Trophoblast cell (in vitro differentiated cells and primary cell): ENCODE measurements at regions not wholly inside any gene's neighbourhood (a gene's known extent, or its start where the extent isn't known, plus 50 kb on each side); places are given as distances from the start of the nearest gene placed in this dataset.

Experiments used
- DNase-seq, 2 donors: peaks; one replicate each; pipeline ENCODE4 v3.0.0-alpha.2; 2016
- H2AFZ ChIP-seq: 2 replicates; pipeline ENCODE4 v1.6.1; 2013; ENCODE audit warnings: low read length, moderate library complexity, mild to moderate bottlenecking; ENCODE audit not compliant: insufficient read depth, poor library complexity
- H2AK5ac ChIP-seq: 2 replicates; pipeline ENCODE4 v1.6.1; 2013; ENCODE audit warnings: mild to moderate bottlenecking, low read length
- H2BK120ac ChIP-seq: 2 replicates; pipeline ENCODE4 v1.6.1; 2013; ENCODE audit warnings: low read length, mild to moderate bottlenecking, moderate library complexity; ENCODE audit not compliant: insufficient read depth, poor library complexity
- H2BK12ac ChIP-seq: 2 replicates; pipeline ENCODE4 v1.6.1; 2013; ENCODE audit warnings: mild to moderate bottlenecking, low read length, moderate library complexity
- H2BK5ac ChIP-seq: 2 replicates; pipeline ENCODE4 v1.6.1; 2013; ENCODE audit warnings: low read length, low read depth, moderate library complexity, mild to moderate bottlenecking; ENCODE audit not compliant: poor library complexity
- H3K14ac ChIP-seq: 2 replicates; pipeline ENCODE4 v1.6.1; 2013; ENCODE audit warnings: mild to moderate bottlenecking, low read length
- H3K18ac ChIP-seq: 2 replicates; pipeline ENCODE4 v1.6.1; 2013; ENCODE audit warnings: mild to moderate bottlenecking, low read length
- H3K23ac ChIP-seq: 2 replicates; pipeline ENCODE4 v1.6.1; 2013; ENCODE audit warnings: low read length
- H3K27ac ChIP-seq: 2 replicates; pipeline ENCODE4 v1.5.1; 2013; ENCODE audit warnings: low read depth, mild to moderate bottlenecking, inconsistent platforms, low read length, moderate library complexity
- H3K27me3 ChIP-seq: 2 replicates; pipeline ENCODE4 v1.6.1; 2013; ENCODE audit warnings: inconsistent platforms, mild to moderate bottlenecking, low read length, moderate library complexity; ENCODE audit not compliant: insufficient read depth
- H3K36me3 ChIP-seq, 2 experiments: 1 replicate in 1 of 2; 2 replicates in 1 of 2; pipeline ENCODE4 v1.6.1; 2013; ENCODE audit warnings: low read length in 2 of 2, mild to moderate bottlenecking in 2 of 2, moderate library complexity in 1 of 2; ENCODE audit not compliant: insufficient read depth in 2 of 2, control insufficient read depth in 1 of 2
- H3K4ac ChIP-seq: 2 replicates; pipeline ENCODE4 v1.6.1; 2013; ENCODE audit warnings: low read depth, mild to moderate bottlenecking, low read length, moderate library complexity
- H3K4me1 ChIP-seq, 2 experiments: 1 replicate in 1 of 2; 2 replicates in 1 of 2; pipeline ENCODE4 v1.6.1; 2013; ENCODE audit warnings: low read length in 2 of 2, mild to moderate bottlenecking in 2 of 2, moderate library complexity in 1 of 2; ENCODE audit not compliant: insufficient read depth in 2 of 2, control insufficient read depth in 1 of 2
- H3K4me2 ChIP-seq: 2 replicates; pipeline ENCODE4 v1.6.1; 2013; ENCODE audit warnings: inconsistent platforms, mild to moderate bottlenecking, low read length, moderate library complexity
- H3K4me3 ChIP-seq: 2 replicates; pipeline ENCODE4 v1.5.1; 2013; ENCODE audit warnings: mild to moderate bottlenecking, low read depth, low read length, inconsistent platforms
- H3K79me1 ChIP-seq: one replicate; pipeline ENCODE4 v1.6.1; 2013; ENCODE audit warnings: low read length
- H3K79me2 ChIP-seq: 2 replicates; pipeline ENCODE4 v1.6.1; 2013; ENCODE audit warnings: low read length, mild to moderate bottlenecking; ENCODE audit not compliant: control insufficient read depth, insufficient read depth, poor library complexity
- H3K9ac ChIP-seq: 2 replicates; pipeline ENCODE4 v1.6.1; 2013; ENCODE audit warnings: mild to moderate bottlenecking, low read length
- H3K9me3 ChIP-seq: 2 replicates; pipeline ENCODE4 v1.6.1; 2013; ENCODE audit warnings: low read depth, mild to moderate bottlenecking, control low read depth, inconsistent platforms, low read length; ENCODE audit not compliant: insufficient read depth
- H4K12ac ChIP-seq: 2 replicates; pipeline ENCODE4 v1.6.1; 2013; ENCODE audit warnings: low read depth, mild to moderate bottlenecking, low read length, moderate library complexity
- H4K8ac ChIP-seq: 2 replicates; pipeline ENCODE4 v1.6.1; 2013; ENCODE audit warnings: low read depth, mild to moderate bottlenecking, low read length, moderate library complexity
- H4K91ac ChIP-seq: one replicate; pipeline ENCODE4 v1.6.1; 2013; ENCODE audit warnings: low read depth, mild to moderate bottlenecking, low read length, moderate library complexity
- WGBS: extraction: QIAGEN DNeasy Blood & Tissue Kit; methylation state at CpG from one replicate; pipeline ENCODE4 v1.1.7; 2013; ENCODE audit warnings: missing lambda C conversion rate; ENCODE audit not compliant: insufficient read length, insufficient coverage; ENCODE audit errors: extremely low coverage; 5-methylcytosine and 5-hydroxymethylcytosine counted together

DNA sequence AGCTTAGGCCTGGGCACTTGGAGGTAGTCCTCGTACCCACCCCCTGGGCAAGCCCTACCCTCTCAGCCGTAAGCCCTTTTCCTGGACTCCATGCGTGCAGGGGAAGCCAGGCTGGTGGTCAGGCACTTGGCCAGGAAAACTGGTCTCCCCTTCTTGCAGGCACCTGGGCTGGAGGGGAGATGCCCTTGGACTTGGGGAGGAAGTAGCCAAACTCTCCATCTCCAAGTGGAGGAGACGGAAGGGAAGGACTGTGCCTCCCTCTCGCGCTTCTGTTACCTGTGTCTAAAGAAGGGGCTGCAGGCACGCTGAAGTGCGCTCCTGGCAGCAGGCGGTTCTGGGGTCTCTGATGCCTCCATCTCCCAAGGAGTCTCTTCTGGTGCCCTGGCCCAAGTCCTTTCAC lies 283.9 kb downstream of the PBX3 start:
- Histone ChIP-seq H2BK12ac (no peak overlapping the region), H3K18ac (no peak overlapping the region), H3K4me1 (no peaks in the 10 kb centered on the region), H4K8ac (no peak overlapping the region), H3K9ac (no peak overlapping the region), H3K9me3 (no peaks in the 10 kb centered on the region), H3K4ac (no peak overlapping the region), H3K4me2 (no peak overlapping the region), H3K27ac (no peak overlapping the region), H3K23ac (no peak overlapping the region), H4K91ac (no peak overlapping the region), H3K27me3 (no peaks in the 10 kb centered on the region), H4K12ac (no peak overlapping the region), H2BK5ac (no peak overlapping the region), H3K14ac (no peak overlapping the region), H3K79me1 (no peaks in the 10 kb centered on the region), H3K36me3 (no peaks in the 10 kb centered on the region), H2BK120ac (no peak overlapping the region), H3K79me2 (no peaks in the 10 kb centered on the region), H3K4me3 (no peak overlapping the region), H2AK5ac (no peak overlapping the region), H2AFZ (no peak overlapping the region)
- WGBS = no CpG with 5 or more reads among the region's 9 CpGs
- DNase-seq = no peak

DNA sequence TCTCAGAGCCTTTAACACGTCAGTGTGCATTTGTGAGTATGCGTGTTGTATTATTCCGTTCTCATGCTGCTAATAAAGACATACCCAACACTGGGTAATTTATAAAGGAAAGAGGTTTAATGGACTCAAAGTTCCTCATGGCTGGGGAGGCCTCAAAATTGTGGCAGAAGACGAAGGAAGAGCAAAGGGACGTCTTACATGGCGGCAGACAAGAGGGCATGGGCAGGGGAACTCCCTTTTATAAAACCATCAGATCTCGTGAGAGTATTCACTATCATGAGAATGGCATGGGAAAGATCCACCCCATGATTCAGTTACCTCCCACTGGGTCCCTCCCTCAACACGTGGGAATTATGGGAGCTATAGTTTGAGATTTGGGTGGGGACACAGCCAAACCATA lies 285.0 kb downstream of the PBX3 start:
- no peak overlapping the region for H4K12ac ChIP-seq
- H3K4ac ChIP-seq = no peak overlapping the region
- no peak overlapping the region for H2BK12ac ChIP-seq
- no peak overlapping the region for H2BK120ac ChIP-seq
- H4K8ac ChIP-seq = no peak overlapping the region
- whole genome bisulfite sequencing = no CpG with 5 or more reads among the region's 8 CpGs
- no peaks in the 10 kb centered on the region for H3K27me3 ChIP-seq
- no peak overlapping the region for H2AK5ac ChIP-seq
- no peak overlapping the region for H3K14ac ChIP-seq
- H3K18ac ChIP-seq = no peak overlapping the region
- no peaks in the 10 kb centered on the region for H3K36me3 ChIP-seq
- no peaks in the 10 kb centered on the region for H3K4me1 ChIP-seq
- no peak overlapping the region for H3K27ac ChIP-seq
- no peaks in the 10 kb centered on the region for H3K79me2 ChIP-seq
- H3K9ac ChIP-seq = no peak overlapping the region
- no peak for DNase-seq
- no peak overlapping the region for H2AFZ ChIP-seq
- no peak overlapping the region for H3K23ac ChIP-seq
- no peaks in the 10 kb centered on the region for H3K79me1 ChIP-seq
- H3K4me3 ChIP-seq = no peak overlapping the region
- no peaks in the 10 kb centered on the region for H3K9me3 ChIP-seq
- H3K4me2 ChIP-seq = no peak overlapping the region
- no peak overlapping the region for H4K91ac ChIP-seq
- no peak overlapping the region for H2BK5ac ChIP-seq

DNA sequence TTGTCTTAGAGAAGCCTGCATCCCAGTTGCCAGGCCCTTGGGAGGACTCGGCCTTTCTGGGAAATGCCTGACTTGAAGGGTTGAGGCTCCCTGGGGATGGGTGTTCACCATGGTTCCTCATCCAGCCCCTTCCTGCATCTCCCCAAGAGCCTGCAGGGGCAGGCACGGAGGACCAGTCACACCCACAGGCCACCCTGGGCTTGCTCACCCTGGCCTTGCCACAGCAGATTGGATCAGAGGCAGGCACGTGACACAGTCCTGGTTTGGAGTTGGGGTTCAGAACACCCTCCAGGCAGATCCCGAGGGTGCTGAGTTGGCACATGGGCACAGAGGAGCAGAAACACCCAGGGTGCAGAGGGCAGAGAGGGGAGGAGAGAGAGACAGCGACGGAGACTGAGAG lies 286.1 kb downstream of the PBX3 start:
- H3K4me1 ChIP-seq = no peaks in the 10 kb centered on the region
- H3K79me2 ChIP-seq = no peaks in the 10 kb centered on the region
- no peaks in the 10 kb centered on the region for H3K27me3 ChIP-seq
- no peak overlapping the region for H3K18ac ChIP-seq
- H3K23ac ChIP-seq = no peak overlapping the region
- no CpG with 5 or more reads among the region's 6 CpGs for WGBS
- H3K9me3 ChIP-seq = no peaks in the 10 kb centered on the region
- no peak overlapping the region for H4K91ac ChIP-seq
- no peaks in the 10 kb centered on the region for H3K36me3 ChIP-seq
- H3K4me2 ChIP-seq = no peak overlapping the region
- no peak overlapping the region for H3K27ac ChIP-seq
- no peak overlapping the region for H2BK5ac ChIP-seq
- H3K9ac ChIP-seq = no peak overlapping the region
- no peak overlapping the region for H2AFZ ChIP-seq
- H2BK120ac ChIP-seq = no peak overlapping the region
- H3K4me3 ChIP-seq = no peak overlapping the region
- no peak overlapping the region for H2BK12ac ChIP-seq
- H3K79me1 ChIP-seq = no peaks in the 10 kb centered on the region
- H4K8ac ChIP-seq = no peak overlapping the region
- no peak overlapping the region for H3K14ac ChIP-seq
- H2AK5ac ChIP-seq = no peak overlapping the region
- H4K12ac ChIP-seq = no peak overlapping the region
- no peak overlapping the region for H3K4ac ChIP-seq
- DNase-seq = no peak

DNA sequence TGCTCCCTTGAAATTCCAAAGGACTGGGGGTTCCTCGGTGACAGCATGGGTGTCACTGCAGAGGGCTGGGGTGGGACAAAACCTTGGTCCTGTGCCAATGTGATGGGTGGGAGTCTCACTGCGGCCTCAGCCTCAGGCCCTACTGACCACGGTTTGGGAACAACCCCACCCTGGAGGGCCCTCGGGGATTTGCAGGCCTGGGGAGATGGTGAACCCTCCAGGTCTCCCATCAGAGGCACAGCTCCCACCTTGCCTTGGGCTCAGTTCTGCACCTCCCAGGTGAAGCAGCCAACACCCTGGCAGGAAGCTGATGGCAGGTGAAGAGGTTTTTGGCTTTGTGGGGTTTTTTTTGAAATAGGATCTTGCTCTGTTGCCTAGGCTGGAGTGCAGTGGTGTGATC lies 286.8 kb downstream of the PBX3 start:
- Histone ChIP-seq H3K27me3 (no peaks in the 10 kb centered on the region), H3K4me1 (peaks cover 0 to under 1% of the 10 kb centered on the region in 2 experiments), H4K91ac (no peak overlapping the region), H2AK5ac (no peak overlapping the region), H3K4me2 (no peak overlapping the region), H2BK12ac (no peak overlapping the region), H2BK5ac (no peak overlapping the region), H3K9me3 (no peaks in the 10 kb centered on the region), H3K27ac (no peak overlapping the region), H3K9ac (no peak overlapping the region), H3K79me2 (no peaks in the 10 kb centered on the region), H3K18ac (no peak overlapping the region), H2BK120ac (no peak overlapping the region), H3K4me3 (no peak overlapping the region), H2AFZ (no peak overlapping the region), H3K36me3 (no peaks in the 10 kb centered on the region), H3K79me1 (no peaks in the 10 kb centered on the region), H3K4ac (no peak overlapping the region), H4K8ac (no peak overlapping the region), H3K14ac (no peak overlapping the region), H4K12ac (no peak overlapping the region), H3K23ac (no peak overlapping the region)
- DNase-seq = no peak
- WGBS = no CpG with 5 or more reads among the region's 4 CpGs
